ENCODE measurements at regions not wholly inside any gene's neighbourhood (a gene's known extent, or its start where the extent isn't known, plus 50 kb on each side); places are given as distances from the start of the nearest gene placed in this dataset.
"Not testable (repeated sequence)": the region's sequence is repeated elsewhere in the genome, so short reads cannot be mapped to it uniquely, and the experiment has no call there.

DNA sequence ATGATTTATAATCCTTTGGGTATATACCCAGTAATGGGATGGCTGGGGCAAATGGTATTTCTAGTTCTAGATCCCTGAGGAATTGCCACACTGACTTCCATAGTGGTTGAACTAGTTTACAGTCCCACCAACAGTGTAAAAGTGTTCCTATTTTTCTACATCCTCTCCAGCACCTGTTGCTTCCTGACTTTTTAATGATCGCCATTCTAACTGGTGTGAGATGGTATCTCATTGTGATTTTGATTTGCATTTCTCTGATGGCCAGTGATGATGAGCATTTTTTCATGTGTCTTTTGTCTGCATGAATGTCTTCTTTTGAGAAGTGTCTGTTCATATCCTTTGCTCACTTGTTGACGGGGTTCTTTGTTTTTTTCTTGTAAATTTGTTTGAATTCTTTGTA, 108.2 kb downstream of the MAGEE1 start:
- TF ChIP-seq, protein P1, sequence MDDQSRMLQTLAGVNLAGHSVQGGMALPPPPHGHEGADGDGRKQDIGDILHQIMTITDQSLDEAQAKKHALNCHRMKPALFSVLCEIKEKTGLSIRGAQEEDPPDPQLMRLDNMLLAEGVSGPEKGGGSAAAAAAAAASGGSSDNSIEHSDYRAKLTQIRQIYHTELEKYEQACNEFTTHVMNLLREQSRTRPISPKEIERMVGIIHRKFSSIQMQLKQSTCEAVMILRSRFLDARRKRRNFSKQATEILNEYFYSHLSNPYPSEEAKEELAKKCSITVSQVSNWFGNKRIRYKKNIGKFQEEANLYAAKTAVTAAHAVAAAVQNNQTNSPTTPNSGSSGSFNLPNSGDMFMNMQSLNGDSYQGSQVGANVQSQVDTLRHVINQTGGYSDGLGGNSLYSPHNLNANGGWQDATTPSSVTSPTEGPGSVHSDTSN (CRISPR knock-in tag; IDR thresholded peaks at IDR 0.05; ENCODE audit: borderline replicate concordance), result not testable (repeated sequence)
- TF ChIP-seq JDP2 (CRISPR knock-in tag; IDR thresholded peaks at IDR 0.05; ENCODE audit: borderline replicate concordance); MXI1 (IDR thresholded peaks at IDR 0.05; ENCODE audit: borderline replicate concordance, low read depth, low read length); ZNF282 (IDR thresholded peaks at IDR 0.05; ENCODE audit: partially characterized antibody): not testable (repeated sequence)
- TF ChIP-seq, protein P2, sequence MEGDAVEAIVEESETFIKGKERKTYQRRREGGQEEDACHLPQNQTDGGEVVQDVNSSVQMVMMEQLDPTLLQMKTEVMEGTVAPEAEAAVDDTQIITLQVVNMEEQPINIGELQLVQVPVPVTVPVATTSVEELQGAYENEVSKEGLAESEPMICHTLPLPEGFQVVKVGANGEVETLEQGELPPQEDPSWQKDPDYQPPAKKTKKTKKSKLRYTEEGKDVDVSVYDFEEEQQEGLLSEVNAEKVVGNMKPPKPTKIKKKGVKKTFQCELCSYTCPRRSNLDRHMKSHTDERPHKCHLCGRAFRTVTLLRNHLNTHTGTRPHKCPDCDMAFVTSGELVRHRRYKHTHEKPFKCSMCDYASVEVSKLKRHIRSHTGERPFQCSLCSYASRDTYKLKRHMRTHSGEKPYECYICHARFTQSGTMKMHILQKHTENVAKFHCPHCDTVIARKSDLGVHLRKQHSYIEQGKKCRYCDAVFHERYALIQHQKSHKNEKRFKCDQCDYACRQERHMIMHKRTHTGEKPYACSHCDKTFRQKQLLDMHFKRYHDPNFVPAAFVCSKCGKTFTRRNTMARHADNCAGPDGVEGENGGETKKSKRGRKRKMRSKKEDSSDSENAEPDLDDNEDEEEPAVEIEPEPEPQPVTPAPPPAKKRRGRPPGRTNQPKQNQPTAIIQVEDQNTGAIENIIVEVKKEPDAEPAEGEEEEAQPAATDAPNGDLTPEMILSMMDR (CRISPR knock-in tag; IDR thresholded peaks at IDR 0.05), result not testable (repeated sequence)

All from HepG2 (cell line).